GM19043 (cell line): ENCODE measurements at regions not wholly inside any gene's neighbourhood (a gene's known extent, or its start where the extent isn't known, plus 50 kb on each side); places are given as distances from the start of the nearest gene placed in this dataset.
"Not testable (repeated sequence)": the region's sequence is repeated elsewhere in the genome, so short reads cannot be mapped to it uniquely, and the experiment has no call there.

Source experiments
- ATAC-seq: cut with Tn5 transposase; IDR thresholded peaks from one replicate; pipeline ENCODE4 v1.9.1; 2021; ENCODE audit warnings: low read depth; ENCODE audit not compliant: unreplicated experiment

DNA sequence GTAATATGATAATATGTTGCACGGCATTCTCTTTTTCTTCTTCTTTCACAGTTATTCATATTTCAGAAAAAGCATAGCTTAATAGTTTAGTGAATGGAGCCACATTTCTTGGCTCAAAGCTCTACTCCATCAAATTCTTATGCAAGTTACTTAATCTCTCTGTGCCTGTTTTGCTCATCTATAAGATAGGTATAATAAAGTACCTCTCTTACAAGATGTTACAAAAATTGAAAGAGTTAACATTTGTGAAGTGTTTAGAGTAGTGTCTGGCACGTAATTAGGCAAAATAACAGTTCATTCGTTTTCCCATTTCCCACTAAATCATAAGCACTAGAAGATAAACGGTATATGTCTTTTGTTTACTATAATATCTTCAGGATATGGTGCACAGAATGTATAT is 1304.4 kb upstream of the EYS start:
- ATAC-seq: no peak

GRCh38 chr6:67009818-67010217 is 1302.8 kb upstream of the EYS start:
- no peak for ATAC-seq

GRCh38 chr6:67003844-67004243 is 1296.8 kb upstream of the EYS start:
- ATAC-seq: no peak

GRCh38 chr6:67000121-67000520 is 1293.1 kb upstream of the EYS start:
- ATAC-seq: no peak

- not testable (repeated sequence) for ATAC-seq
These were observed 1290.6 kb upstream of the EYS start for GRCh38 chr6:66997579-66997978.

- no peak for ATAC-seq
These were observed 1288.6 kb upstream of the EYS start for GRCh38 chr6:66995669-66996068.

- ATAC-seq: not testable (repeated sequence)
These were observed 1286.7 kb upstream of the EYS start for GRCh38 chr6:66993708-66994107.

DNA sequence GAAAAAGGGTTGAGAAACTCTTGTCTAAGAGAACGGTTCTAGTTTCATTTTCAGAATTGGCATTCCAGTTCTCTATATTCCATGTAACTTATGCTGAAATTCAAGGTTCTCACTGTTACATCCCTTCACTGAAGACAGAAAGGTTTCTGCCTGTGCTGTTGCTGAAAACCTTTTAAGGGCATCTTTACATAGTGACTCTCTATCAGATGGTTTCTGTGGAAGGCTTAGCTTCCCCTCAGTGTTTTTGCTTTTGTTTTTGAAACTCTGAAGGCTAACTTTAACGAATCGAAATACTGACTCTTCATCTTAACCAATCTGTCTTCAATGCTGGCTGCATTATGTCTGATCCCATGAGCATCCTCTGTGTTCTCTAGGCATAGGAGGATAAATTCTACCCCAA is 1286.2 kb upstream of the EYS start:
- no peak for ATAC-seq

DNA sequence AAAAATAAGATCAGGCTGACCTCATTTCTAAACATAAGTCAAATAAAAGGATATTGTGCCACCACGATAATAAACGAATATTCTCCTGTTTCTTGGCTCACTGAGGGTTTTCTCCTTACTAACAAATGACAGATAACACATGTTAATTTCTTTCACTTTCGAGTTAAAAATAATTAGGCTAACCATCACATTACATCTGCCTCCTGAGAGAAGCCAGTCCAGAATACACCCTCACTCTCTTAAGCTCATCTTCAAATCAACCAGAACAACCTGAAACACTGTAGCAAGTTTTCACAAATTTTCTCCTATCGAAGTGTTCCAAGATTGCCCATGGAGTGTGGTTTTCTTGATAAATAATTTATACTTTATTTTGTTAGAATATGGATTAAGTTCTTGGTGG is 1285.6 kb upstream of the EYS start:
- ATAC-seq: no peak

DNA sequence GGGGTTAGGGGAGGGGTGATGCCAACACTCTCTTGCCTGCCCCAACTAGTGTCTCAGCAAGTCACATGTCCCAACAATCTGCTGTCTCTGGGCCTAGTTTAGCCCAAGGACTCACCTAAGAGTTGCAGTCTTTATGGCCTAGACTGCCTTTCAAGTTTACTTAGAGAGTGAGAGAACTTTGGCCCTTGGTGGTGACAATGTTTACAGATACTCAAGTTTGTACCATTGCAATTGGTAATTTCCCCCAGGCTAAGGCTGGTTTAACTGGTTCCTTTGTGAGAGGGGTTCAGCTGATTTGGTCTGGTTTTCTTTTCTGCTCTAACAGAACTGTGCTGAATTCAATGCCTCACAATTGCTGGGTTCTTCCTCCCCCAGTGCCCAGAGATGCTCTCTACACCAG is 1279.9 kb upstream of the EYS start:
- ATAC-seq: no peak

DNA sequence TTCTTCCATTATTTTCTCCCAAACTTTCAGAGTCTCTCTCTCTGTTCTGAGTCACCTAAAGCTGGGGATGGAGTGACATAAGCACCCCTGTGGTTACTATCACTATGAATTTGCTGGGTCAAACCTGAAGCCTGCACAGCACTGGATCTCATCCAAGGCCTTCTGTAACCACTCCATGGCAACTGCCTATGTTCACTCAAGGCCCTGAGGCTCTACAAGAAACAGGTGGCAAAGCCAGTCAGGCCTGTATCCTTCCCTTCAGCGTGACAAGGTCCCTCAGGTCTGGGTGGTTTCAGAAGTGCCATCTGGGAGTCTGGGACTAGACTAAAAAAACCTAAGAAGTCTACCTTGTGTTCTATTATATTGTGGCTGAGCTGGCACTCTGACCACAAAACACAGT is 1278.8 kb upstream of the EYS start:
- no peak for ATAC-seq

DNA sequence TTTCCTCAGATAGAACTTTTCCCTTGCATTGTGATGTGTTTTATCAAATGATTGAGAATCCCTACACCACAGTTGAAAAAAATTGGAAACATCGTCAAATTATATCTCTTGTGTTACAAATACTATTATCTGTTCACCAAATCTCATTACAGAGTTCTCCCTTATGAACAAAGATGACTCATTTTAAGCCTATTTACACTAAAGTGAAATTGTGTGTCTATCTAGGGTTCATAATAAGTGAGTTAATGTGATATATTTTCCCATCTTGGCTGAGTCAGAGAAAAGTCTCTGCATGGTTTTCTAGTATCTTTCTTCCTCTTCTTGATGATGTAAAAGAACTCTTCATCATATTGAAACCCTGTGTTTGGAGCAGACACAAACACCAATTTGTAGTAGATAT is 1263.3 kb upstream of the EYS start:
- ATAC-seq: no peak

DNA sequence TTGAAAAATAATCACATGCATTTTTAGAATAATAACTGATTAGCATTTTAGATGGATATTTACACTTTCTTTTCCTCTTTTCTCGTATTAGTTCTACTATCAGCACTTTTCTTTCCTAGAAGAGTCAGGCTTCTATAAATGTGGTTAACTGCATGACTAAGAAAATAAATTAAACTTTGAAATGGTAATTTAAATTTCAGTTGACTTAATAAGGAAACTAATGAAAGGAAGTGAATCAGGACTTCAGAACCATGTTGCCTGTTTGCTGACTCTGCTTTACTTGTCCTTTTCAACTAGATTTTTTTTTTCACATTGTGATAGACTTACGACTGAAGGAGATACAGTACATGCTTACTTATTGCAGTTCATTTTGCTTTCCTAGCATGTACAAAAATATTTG is 1258.2 kb upstream of the EYS start:
- ATAC-seq: no peak

DNA sequence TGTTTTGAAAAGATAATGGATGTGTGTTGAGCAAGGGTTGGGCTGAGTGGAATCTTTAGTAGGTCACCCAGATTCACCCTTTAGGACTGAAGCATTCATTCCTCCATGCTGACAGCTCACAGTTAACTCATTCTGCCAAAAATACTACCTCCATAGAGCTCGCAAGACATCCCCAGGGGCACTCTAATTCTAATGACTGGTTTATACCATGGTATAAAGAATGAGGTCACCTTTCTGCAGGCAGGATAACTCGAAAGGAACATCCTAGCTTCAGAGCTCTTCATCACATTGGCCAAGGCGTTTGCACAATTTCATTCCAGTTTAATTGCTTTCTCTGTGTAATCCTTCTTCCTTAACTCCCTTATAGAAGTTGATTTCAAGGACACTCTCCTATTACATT is 1257.2 kb upstream of the EYS start:
- ATAC-seq: no peak

- ATAC-seq: no peak
These were observed 1255.1 kb upstream of the EYS start for GRCh38 chr6:66962082-66962481.

DNA sequence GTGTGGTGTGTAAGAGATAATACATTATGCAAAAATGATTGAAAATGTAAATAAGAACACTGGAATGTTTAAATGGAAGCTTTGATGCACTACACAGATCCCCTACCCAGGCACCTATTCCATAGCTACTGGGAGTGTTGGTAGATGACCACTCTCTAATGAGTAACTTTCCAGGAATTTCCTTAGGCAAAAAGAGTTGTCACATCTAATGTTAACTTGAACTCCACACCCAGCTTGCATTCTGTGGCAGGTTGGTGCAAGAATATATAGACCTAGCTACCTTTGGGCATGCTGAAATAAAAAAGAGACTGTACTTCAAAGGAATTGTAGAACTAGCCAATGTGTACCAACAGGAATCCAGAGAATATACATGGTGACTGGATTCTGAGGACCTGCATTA is 1254.2 kb upstream of the EYS start:
- no peak for ATAC-seq

DNA sequence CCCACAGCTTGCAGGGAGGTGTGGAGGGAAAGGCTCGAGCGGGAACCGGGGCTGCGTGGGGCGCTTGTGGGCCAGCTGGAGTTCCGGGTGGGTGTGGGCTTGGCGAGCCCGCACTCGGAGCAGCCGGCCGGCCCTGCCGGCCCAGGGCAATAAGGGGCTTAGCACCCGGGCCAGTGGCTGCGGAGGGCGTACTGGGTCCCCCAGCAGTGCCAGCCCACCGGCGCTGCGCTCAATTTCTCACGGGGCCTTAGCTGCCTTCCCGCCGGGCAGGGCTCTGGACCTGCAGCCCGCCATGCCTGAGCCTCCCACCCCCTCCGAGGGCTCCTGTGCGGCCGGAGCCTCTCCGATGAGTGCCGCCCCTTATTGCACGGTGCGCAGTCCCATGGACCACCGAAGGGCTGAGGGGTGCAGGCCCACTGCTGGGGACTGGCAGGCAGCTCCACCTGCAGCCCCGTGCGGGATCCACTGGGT is 1242.2 kb upstream of the EYS start:
- ATAC-seq: no peak

GRCh38 chr6:66948106-66948505 is 1241.1 kb upstream of the EYS start:
- no peak for ATAC-seq

GRCh38 chr6:66940003-66940402 is 1233.0 kb upstream of the EYS start:
- ATAC-seq: no peak

DNA sequence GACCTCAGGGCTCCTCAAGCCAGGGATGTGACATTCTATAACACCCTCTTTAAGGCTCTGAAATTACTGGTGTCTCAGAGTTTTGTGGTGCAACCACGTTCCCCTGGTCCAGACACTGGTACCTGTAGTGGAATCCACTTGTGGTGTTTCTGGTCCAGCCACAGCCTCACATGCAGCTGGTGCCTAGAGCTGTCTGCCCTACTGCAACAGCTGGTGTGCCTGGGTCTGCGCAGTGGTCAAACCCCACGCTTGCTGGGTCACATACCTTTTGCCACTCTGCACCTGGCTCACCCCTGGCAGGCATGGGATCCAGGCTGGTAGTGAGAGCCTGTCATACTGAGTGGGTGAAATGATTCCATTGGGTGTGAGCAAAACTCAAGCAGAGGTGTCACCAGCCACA is 1230.2 kb upstream of the EYS start:
- no peak for ATAC-seq

DNA sequence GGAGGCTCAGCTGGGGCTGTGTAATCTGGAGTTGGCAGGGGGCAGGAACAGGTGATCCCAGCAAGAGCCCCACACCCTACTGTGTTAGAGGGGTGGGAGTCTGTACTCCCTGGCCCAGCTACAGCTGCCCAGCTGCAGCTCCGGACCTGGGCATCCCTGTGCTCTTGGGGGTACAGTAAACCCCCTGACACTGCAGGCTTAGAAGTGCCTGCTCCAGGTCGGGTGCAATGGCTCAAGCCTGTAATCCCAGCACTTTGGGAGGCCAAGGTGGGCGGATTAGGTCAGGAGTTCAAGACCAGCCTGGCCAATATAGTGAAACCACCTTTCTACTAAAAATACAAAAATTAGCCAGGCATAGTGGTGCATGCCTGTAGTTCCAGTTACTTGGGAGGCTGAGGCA is 1228.6 kb upstream of the EYS start:
- ATAC-seq: no peak

- ATAC-seq: no peak
These were observed 1224.8 kb upstream of the EYS start for GRCh38 chr6:66931787-66932186.

DNA sequence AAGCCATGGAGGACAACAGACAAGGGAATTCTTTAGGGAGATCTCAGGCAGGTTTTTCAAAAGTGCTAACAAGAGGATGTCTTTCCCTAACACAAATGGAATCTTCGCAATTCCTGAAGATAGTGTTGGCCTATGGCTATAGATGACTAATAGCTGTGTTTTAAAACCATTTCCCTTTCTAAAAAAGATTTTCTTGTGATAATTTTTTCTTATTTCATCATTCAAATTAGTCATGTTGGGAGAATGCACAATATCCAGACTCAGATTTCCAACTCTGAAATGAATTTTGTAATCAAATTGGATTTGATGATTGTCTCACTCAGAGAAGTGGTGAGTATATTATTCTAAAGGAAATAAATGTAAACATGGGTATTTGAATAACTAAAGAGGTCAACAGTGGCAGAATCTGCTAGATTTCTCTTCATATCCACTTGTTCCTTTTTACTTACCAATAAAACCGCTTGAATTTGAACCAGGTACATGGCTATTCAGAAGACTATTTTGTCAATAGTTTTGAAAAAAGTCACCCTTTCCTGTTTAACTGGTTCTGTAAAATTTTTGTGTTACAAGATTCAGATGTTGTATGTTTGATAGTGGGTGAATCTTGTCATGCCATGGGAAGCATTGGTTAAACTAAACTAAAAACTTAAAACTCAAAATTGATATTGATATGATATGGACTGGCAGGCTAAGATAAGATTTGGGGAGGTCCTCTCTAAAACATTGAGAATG is 1223.7 kb upstream of the EYS start:
- ATAC-seq: no peak
